ENCODE measurements at regions not wholly inside any gene's neighbourhood (a gene's known extent, or its start where the extent isn't known, plus 50 kb on each side); places are given as distances from the start of the nearest gene placed in this dataset.
"Not testable (repeated sequence)": the region's sequence is repeated elsewhere in the genome, so short reads cannot be mapped to it uniquely, and the experiment has no call there.

- FAIRE-seq: not testable (repeated sequence)
These were observed 334.6 kb downstream of the BCL2L11 start for GRCh38 chr2:111455016-111456015.

- FAIRE-seq: not testable (repeated sequence)
These were observed 336.5 kb downstream of the BCL2L11 start for GRCh38 chr2:111457191-111457590.

GRCh38 chr2:111460901-111461300 lies 340.2 kb downstream of the BCL2L11 start:
- FAIRE-seq: not testable (repeated sequence)

GRCh38 chr2:111461831-111462230 lies 341.1 kb downstream of the BCL2L11 start:
- FAIRE-seq: not testable (repeated sequence)

GRCh38 chr2:111462572-111462971 lies 341.9 kb downstream of the BCL2L11 start:
- FAIRE-seq: not testable (repeated sequence)

GRCh38 chr2:111463238-111463848 lies 342.6 kb downstream of the BCL2L11 start:
- not testable (repeated sequence) for FAIRE-seq

- not testable (repeated sequence) for FAIRE-seq
These were observed 343.2 kb downstream of the BCL2L11 start for GRCh38 chr2:111463956-111464355.

GRCh38 chr2:111464367-111464766 lies 343.7 kb downstream of the BCL2L11 start:
- not testable (repeated sequence) for FAIRE-seq

GRCh38 chr2:111465521-111465920 lies 344.8 kb downstream of the BCL2L11 start:
- FAIRE-seq: not testable (repeated sequence)

GRCh38 chr2:111466744-111467143 lies 346.0 kb downstream of the BCL2L11 start:
- FAIRE-seq: not testable (repeated sequence)

- not testable (repeated sequence) for FAIRE-seq
These were observed 350.2 kb downstream of the BCL2L11 start for GRCh38 chr2:111470924-111471323.

- FAIRE-seq: not testable (repeated sequence)
These were observed 351.2 kb downstream of the BCL2L11 start for GRCh38 chr2:111471791-111472530.

- FAIRE-seq: not testable (repeated sequence)
These were observed 352.2 kb downstream of the BCL2L11 start for GRCh38 chr2:111472844-111473403.

- not testable (repeated sequence) for FAIRE-seq
These were observed 352.8 kb downstream of the BCL2L11 start for GRCh38 chr2:111473522-111473921.

GRCh38 chr2:111474198-111474705 lies 353.5 kb downstream of the BCL2L11 start:
- not testable (repeated sequence) for FAIRE-seq

GRCh38 chr2:111478335-111478734 lies 357.6 kb downstream of the BCL2L11 start:
- not testable (repeated sequence) for FAIRE-seq

GRCh38 chr2:111478871-111479318 lies 358.2 kb downstream of the BCL2L11 start:
- not testable (repeated sequence) for FAIRE-seq

- not testable (repeated sequence) for FAIRE-seq
These were observed 359.4 kb downstream of the BCL2L11 start for GRCh38 chr2:111480016-111480625.

GRCh38 chr2:111480633-111481032 lies 359.9 kb downstream of the BCL2L11 start:
- not testable (repeated sequence) for FAIRE-seq

GRCh38 chr2:111481219-111481618 lies 360.5 kb downstream of the BCL2L11 start:
- FAIRE-seq: not testable (repeated sequence)

GRCh38 chr2:111482987-111483679 lies 362.4 kb downstream of the BCL2L11 start:
- peak; percentile 74 for FAIRE-seq
